ENCODE measurements at regions not wholly inside any gene's neighbourhood (a gene's known extent, or its start where the extent isn't known, plus 50 kb on each side); places are given as distances from the start of the nearest gene placed in this dataset.

DNA sequence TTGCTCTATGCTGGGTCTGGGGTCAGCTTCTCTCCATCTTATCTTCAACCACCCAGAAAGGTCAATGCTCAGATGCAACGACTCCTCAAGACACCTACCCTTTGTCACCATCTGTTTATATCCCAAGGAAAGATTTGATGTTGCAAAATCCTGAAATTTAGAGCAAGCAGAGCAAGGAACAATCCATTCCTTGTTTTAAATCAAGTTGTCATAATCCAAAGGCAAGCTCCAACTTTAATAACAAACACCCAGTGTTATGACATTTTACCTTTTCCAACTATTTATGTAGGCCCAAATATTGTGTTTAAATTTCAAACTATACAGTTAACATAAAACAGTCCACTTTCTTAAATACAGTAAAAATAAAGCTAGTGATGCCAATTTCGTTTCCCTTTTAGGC, 116.5 kb upstream of the LRIG1 start:
- H3K4me2 ChIP-seq (ENCODE audit: control insufficient read depth, insufficient read depth): no peak overlapping the region
- no peak for ATAC-seq
- ChIA-PET RAD21 (ENCODE audit: unreplicated experiment) (no interaction called here), SMC1A (ENCODE audit: uncharacterized antibody, unreplicated experiment) (no interaction called here), CTCF (interaction anchor here (1.1 kb wide), 2 partner anchors 11 to 209 kb away, joined by 3 read pairs; no protein-coding TSS in a partner anchor), POLR2A (no interaction called here)
- intact Hi-C loops (cut with micrococcal nuclease; ENCODE audit: unreplicated experiment): no loop called here
- H3K36me3 ChIP-seq (ENCODE audit: control insufficient read depth in 2 of 2, insufficient read depth in 2 of 2, low read length in 1 of 2): no peaks in the 10 kb centered on the region
- in situ Hi-C loops (cut with MboI): no loop called here
- TF ChIP-seq PBX3 (IDR thresholded peaks at IDR 0.05; ENCODE audit: insufficient replicate concordance, low read depth, low read length) (no peak), ZNF622 (IDR thresholded peaks at IDR 0.05) (no peak), ETV6 (conservative IDR thresholded peaks at IDR 0.05 in 1 of 2, IDR thresholded peaks at IDR 0.05 in 1 of 2; ENCODE audit: borderline replicate concordance in 1 of 2, low read depth in 1 of 2) (no peak), SMC3 (IDR thresholded peaks at IDR 0.05; ENCODE audit: borderline replicate concordance, low read length) (no peak)
- H3K79me2 ChIP-seq (ENCODE audit: control insufficient read depth, insufficient read depth, low read length): no peaks in the 10 kb centered on the region
- no peak overlapping the region for H2AFZ ChIP-seq (ENCODE audit: control insufficient read depth, low read depth, low read length)
- BruUV-seq (replicated peaks): no TSS peak
- no peaks in the 10 kb centered on the region for H3K9me3 ChIP-seq (replicated peaks; ENCODE audit: control insufficient read depth, insufficient read depth, low read length)
- no peak for FAIRE-seq
- H3K9ac ChIP-seq (ENCODE audit: control insufficient read depth, insufficient read depth, low read length): no peak overlapping the region
- no peaks in the 10 kb centered on the region for H3K4me1 ChIP-seq (ENCODE audit: control insufficient read depth, insufficient read depth, low read length)
- no peaks in the 10 kb centered on the region for H4K20me1 ChIP-seq (ENCODE audit: control insufficient read depth, insufficient read depth)
- WGBS (ENCODE audit: insufficient coverage, insufficient replicate concordance, low lambda C conversion rate, missing lambda C conversion rate): 6% methylated on average over 2 of the region's 2 CpGs
- H3K27ac ChIP-seq (ENCODE audit: control insufficient read depth, insufficient read depth): no peak overlapping the region
- no peak overlapping the region for H3K4me3 ChIP-seq
- DNase-seq (ENCODE audit: low read depth, low spot score): no peak
- no peaks in the 10 kb centered on the region; a peak in 1 of 4 replicates for H3K27me3 ChIP-seq (replicated peaks in 1 of 2; ENCODE audit: control insufficient read depth in 2 of 2, insufficient read depth in 2 of 2, low read length in 1 of 2)

GRCh38 chr3:66618066-66618465, 117.2 kb upstream of the LRIG1 start:
- ChIA-PET RAD21 (ENCODE audit: unreplicated experiment) (no interaction called here), CTCF (interaction anchor here (0.7 to 1.1 kb wide), 2 partner anchors 10 to 25 kb away, joined by 3 read pairs; no protein-coding TSS in a partner anchor), SMC1A (ENCODE audit: uncharacterized antibody, unreplicated experiment) (no interaction called here), POLR2A (no interaction called here)
- no peak overlapping the region for H3K27ac ChIP-seq (ENCODE audit: control insufficient read depth, insufficient read depth)
- FAIRE-seq (no peak), DNase-seq (ENCODE audit: low read depth, low spot score) (no peak), ATAC-seq (no peak)
- no peaks in the 10 kb centered on the region for H3K9me3 ChIP-seq (replicated peaks; ENCODE audit: control insufficient read depth, insufficient read depth, low read length)
- BruUV-seq (replicated peaks): no TSS peak
- no peaks in the 10 kb centered on the region for H3K79me2 ChIP-seq (ENCODE audit: control insufficient read depth, insufficient read depth, low read length)
- in situ Hi-C loops (cut with MboI) (no loop called here), intact Hi-C loops (cut with micrococcal nuclease; ENCODE audit: unreplicated experiment) (no loop called here)
- WGBS (ENCODE audit: insufficient coverage, insufficient replicate concordance, low lambda C conversion rate, missing lambda C conversion rate): 24% methylated on average over 4 of the region's 4 CpGs
- no peak overlapping the region; the same call in 1 of the 2 replicates for H3K4me3 ChIP-seq
- no peak overlapping the region for H3K4me2 ChIP-seq (ENCODE audit: control insufficient read depth, insufficient read depth)
- no peaks in the 10 kb centered on the region for H3K4me1 ChIP-seq (ENCODE audit: control insufficient read depth, insufficient read depth, low read length)
- no peak overlapping the region for H3K9ac ChIP-seq (ENCODE audit: control insufficient read depth, insufficient read depth, low read length)
- no peak overlapping the region for H2AFZ ChIP-seq (ENCODE audit: control insufficient read depth, low read depth, low read length)
- H3K36me3 ChIP-seq (ENCODE audit: control insufficient read depth in 2 of 2, insufficient read depth in 2 of 2, low read length in 1 of 2): no peaks in the 10 kb centered on the region
- H4K20me1 ChIP-seq (ENCODE audit: control insufficient read depth, insufficient read depth): no peaks in the 10 kb centered on the region
- no peaks in the 10 kb centered on the region; a peak in 1 of 4 replicates for H3K27me3 ChIP-seq (replicated peaks in 1 of 2; ENCODE audit: control insufficient read depth in 2 of 2, insufficient read depth in 2 of 2, low read length in 1 of 2)
- TF ChIP-seq, protein P1, sequence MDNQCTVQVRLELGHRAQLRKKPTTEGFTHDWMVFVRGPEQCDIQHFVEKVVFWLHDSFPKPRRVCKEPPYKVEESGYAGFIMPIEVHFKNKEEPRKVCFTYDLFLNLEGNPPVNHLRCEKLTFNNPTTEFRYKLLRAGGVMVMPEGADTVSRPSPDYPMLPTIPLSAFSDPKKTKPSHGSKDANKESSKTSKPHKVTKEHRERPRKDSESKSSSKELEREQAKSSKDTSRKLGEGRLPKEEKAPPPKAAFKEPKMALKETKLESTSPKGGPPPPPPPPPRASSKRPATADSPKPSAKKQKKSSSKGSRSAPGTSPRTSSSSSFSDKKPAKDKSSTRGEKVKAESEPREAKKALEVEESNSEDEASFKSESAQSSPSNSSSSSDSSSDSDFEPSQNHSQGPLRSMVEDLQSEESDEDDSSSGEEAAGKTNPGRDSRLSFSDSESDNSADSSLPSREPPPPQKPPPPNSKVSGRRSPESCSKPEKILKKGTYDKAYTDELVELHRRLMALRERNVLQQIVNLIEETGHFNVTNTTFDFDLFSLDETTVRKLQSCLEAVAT (IDR thresholded peaks at IDR 0.05): no peak
- TF ChIP-seq, protein P2, sequence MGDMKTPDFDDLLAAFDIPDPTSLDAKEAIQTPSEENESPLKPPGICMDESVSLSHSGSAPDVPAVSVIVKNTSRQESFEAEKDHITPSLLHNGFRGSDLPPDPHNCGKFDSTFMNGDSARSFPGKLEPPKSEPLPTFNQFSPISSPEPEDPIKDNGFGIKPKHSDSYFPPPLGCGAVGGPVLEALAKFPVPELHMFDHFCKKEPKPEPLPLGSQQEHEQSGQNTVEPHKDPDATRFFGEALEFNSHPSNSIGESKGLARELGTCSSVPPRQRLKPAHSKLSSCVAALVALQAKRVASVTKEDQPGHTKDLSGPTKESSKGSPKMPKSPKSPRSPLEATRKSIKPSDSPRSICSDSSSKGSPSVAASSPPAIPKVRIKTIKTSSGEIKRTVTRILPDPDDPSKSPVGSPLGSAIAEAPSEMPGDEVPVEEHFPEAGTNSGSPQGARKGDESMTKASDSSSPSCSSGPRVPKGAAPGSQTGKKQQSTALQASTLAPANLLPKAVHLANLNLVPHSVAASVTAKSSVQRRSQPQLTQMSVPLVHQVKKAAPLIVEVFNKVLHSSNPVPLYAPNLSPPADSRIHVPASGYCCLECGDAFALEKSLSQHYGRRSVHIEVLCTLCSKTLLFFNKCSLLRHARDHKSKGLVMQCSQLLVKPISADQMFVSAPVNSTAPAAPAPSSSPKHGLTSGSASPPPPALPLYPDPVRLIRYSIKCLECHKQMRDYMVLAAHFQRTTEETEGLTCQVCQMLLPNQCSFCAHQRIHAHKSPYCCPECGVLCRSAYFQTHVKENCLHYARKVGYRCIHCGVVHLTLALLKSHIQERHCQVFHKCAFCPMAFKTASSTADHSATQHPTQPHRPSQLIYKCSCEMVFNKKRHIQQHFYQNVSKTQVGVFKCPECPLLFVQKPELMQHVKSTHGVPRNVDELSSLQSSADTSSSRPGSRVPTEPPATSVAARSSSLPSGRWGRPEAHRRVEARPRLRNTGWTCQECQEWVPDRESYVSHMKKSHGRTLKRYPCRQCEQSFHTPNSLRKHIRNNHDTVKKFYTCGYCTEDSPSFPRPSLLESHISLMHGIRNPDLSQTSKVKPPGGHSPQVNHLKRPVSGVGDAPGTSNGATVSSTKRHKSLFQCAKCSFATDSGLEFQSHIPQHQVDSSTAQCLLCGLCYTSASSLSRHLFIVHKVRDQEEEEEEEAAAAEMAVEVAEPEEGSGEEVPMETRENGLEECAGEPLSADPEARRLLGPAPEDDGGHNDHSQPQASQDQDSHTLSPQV (IDR thresholded peaks at IDR 0.05): no peak
- no peak for TF ChIP-seq RFX5 (IDR thresholded peaks at IDR 0.05; ENCODE audit: low read depth, low read length)
- no peak for TF ChIP-seq RAD51 (IDR thresholded peaks at IDR 0.05)
- no peak for TF ChIP-seq MTA2 (IDR thresholded peaks at IDR 0.05; ENCODE audit: low read depth)
- no peak for TF ChIP-seq HDAC2 (IDR thresholded peaks at IDR 0.05)

Measured in GM12878 (cell line).